Medulla oblongata (tissue), 1 donor: ENCODE measurements at regions not wholly inside any gene's neighbourhood (a gene's known extent, or its start where the extent isn't known, plus 50 kb on each side); places are given as distances from the start of the nearest gene placed in this dataset.

ENCODE experiments used
- DNase-seq: peaks from one replicate; pipeline ENCODE4 v3.0.0-alpha.2; 2015; ENCODE audit errors: extremely low spot score

GRCh38 chr12:85352016-85352415 lies 72.0 kb downstream of the ALX1 start:
- DNase-seq = no peak

- DNase-seq = no peak
These were observed 76.8 kb downstream of the ALX1 start for GRCh38 chr12:85356596-85357385.

GRCh38 chr12:85357609-85358008 lies 77.6 kb downstream of the ALX1 start:
- DNase-seq = no peak

- no peak for DNase-seq
These were observed 78.7 kb downstream of the ALX1 start for GRCh38 chr12:85358715-85359114.

- DNase-seq = no peak
These were observed 83.6 kb downstream of the ALX1 start for GRCh38 chr12:85363382-85364190.

GRCh38 chr12:85367936-85368335 lies 87.9 kb downstream of the ALX1 start:
- no peak for DNase-seq

GRCh38 chr12:85369365-85370154 lies 89.5 kb downstream of the ALX1 start:
- no peak for DNase-seq

- DNase-seq = no peak
These were observed 93.0 kb downstream of the ALX1 start for GRCh38 chr12:85373045-85373444.

- DNase-seq = no peak
These were observed 95.0 kb downstream of the ALX1 start for GRCh38 chr12:85374981-85375380.

- DNase-seq = no peak
These were observed 105.4 kb downstream of the ALX1 start for GRCh38 chr12:85385406-85385805.

- DNase-seq = no peak
These were observed 110.2 kb downstream of the ALX1 start for GRCh38 chr12:85390266-85390665.

- DNase-seq = no peak
These were observed 112.5 kb downstream of the ALX1 start for GRCh38 chr12:85392508-85392907.

- no peak for DNase-seq
These were observed 113.6 kb downstream of the ALX1 start for GRCh38 chr12:85393606-85394005.

- DNase-seq = no peak
These were observed 114.0 kb downstream of the ALX1 start for GRCh38 chr12:85394065-85394464.

- no peak for DNase-seq
These were observed 114.8 kb downstream of the ALX1 start for GRCh38 chr12:85394809-85395208.

- no peak for DNase-seq
These were observed 125.2 kb downstream of the ALX1 start for GRCh38 chr12:85405262-85405661.

- DNase-seq = no peak
These were observed 125.9 kb downstream of the ALX1 start for GRCh38 chr12:85405781-85406522.

- DNase-seq = no peak
These were observed 133.2 kb downstream of the ALX1 start for GRCh38 chr12:85413266-85413665.

GRCh38 chr12:85422762-85423161 lies 142.7 kb downstream of the ALX1 start:
- DNase-seq = no peak

- DNase-seq = no peak
These were observed 143.9 kb downstream of the ALX1 start for GRCh38 chr12:85423947-85424346.

- no peak for DNase-seq
These were observed 144.7 kb downstream of the ALX1 start for GRCh38 chr12:85424581-85425348.
